ENCODE measurements at regions not wholly inside any gene's neighbourhood (a gene's known extent, or its start where the extent isn't known, plus 50 kb on each side); places are given as distances from the start of the nearest gene placed in this dataset.
"Not testable (repeated sequence)": the region's sequence is repeated elsewhere in the genome, so short reads cannot be mapped to it uniquely, and the experiment has no call there.

- no peak for DNase-seq (ENCODE audit: low read depth)
Measured at GRCh38 chr13:42478531-42479156, 95.3 kb upstream of the TNFSF11 start.

DNA sequence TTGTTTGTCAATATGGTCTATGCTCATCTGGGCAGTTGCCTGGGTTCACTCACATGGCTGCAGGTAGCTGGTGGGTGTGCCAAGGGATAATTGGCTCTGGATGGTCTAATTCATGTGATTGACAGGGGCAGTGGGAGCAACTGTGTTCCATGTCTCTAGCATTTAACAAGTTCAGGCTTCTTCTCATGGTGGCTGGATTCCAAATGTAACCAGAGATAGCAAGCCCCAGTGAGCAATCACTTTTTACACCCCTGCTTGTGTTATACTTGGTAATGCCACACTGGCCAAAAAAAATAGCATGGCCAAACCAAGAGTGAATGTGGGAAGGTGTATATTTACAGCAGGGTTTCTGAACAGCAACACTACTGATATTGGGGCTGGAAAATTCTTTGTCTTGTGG, 89.6 kb upstream of the TNFSF11 start:
- DNase-seq (ENCODE audit: low read depth), result no peak

DNA sequence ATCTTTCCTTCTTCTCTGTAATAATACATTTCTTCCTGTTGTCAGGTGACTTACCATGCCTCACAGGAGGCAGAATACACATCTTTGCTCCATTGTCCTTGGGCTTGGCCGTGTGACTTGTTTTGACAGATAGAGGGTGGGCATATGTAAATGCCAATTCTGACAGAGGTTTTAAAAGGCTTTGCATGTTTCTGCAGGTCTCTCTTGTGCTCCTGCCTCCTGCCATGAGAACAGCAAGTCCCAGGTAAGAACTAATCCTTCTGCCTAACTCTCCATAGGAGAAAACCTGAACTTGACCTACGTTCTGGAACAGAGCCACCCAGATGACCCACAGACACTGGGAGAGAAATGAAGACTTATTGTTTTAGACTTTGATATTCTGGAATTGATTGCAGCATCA, 88.7 kb upstream of the TNFSF11 start:
- DNase-seq (ENCODE audit: low read depth), result no peak

- DNase-seq (ENCODE audit: low read depth), result no peak
Measured at GRCh38 chr13:42486711-42487198, 87.2 kb upstream of the TNFSF11 start.

- no peak for DNase-seq (ENCODE audit: low read depth)
Measured at GRCh38 chr13:42487221-42487620, 86.7 kb upstream of the TNFSF11 start.

- no peak for DNase-seq (ENCODE audit: low read depth)
Measured at GRCh38 chr13:42490676-42491075, 83.3 kb upstream of the TNFSF11 start.

GRCh38 chr13:42492372-42492920, 81.5 kb upstream of the TNFSF11 start:
- no peak for DNase-seq (ENCODE audit: low read depth)

DNA sequence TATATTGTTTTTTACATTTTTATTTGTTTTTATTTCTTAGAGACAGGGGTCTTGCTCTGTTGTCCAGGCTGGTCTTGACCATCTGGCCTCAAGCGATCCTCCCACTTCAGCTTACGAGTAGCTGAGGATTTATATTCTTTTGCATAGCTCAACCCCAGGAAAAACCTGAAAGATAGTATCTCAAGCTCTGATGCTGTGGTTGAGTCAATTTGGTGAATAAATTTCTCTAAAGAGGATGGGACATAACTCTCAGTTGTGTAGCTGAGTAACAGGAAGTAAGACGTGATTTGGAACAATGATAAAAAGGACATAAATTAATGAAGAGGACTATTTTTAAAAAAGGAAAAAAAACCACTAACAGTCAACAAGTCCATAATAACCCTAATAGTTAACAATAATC, 79.8 kb upstream of the TNFSF11 start:
- DNase-seq (ENCODE audit: low read depth), result no peak

- DNase-seq (ENCODE audit: low read depth), result no peak
Measured at GRCh38 chr13:42495255-42495654, 78.7 kb upstream of the TNFSF11 start.

DNA sequence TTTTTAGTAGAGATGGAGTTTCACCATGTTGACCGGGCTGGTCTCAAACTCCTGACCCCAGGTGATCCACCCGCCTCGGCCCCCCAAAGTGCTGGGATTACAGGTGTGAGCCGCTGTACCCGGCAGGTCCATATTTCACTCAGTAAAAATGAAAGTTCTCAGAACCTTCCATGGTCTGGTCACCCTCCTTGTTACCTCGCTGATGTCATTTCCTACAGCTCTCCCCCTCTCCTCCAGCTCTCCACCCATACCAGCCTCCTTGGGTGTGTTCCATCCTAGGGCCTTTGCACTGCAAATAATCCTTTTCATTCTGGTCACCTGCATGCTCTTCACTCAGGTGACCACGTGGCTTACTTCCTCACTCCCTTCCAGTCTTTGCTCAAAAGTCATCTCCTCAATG, 78.2 kb upstream of the TNFSF11 start:
- DNase-seq (ENCODE audit: low read depth), result no peak

DNA sequence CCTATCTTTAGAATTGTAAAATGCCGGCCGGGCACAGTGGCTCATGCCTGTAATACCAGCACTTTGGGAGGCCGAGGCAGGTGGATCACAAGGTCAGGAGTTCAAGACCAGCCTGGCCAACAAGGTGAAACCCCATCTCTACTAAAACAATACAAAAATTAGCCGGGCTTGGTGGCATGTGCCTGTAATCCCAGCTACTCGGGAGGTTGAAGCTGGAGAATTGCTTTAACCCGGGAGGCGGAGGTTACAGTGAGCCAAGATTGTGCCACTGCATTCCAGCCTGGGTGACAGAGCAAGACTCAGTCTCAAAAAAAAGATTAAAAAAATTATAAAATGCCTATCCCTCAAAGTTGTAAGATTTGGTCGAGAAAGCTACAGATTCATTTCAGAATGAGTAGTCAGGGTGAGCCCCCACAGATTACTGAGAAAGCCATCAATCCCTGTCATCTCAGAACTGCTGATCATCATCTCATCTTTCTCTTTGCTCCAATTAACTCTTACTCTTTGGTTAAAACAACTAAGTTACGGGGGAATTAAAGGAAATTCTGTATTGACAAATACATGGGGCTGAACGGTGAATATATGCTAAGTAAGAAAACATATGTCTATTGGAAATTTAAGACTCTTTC, 76.9 kb upstream of the TNFSF11 start:
- not testable (repeated sequence) for DNase-seq (ENCODE audit: low read depth)

DNA sequence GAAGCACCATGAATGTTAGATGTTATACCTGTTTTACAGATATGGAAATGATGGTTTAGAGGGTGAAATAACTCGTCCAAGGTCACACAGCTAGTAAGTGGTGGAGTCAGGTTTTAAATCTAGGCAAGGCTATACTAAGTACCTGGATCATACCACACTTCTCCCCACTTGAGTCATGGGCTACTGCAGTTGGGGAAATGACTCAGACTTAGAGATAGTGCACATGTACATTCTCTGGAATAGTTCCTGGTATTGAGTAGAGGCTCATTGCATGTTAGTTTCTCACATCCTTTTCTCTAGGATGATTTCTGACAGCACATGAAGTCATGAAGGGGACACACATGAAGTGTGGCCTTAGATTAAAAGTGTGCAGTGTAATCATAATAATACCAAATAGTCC, 76.2 kb upstream of the TNFSF11 start:
- no peak for DNase-seq (ENCODE audit: low read depth)

DNA sequence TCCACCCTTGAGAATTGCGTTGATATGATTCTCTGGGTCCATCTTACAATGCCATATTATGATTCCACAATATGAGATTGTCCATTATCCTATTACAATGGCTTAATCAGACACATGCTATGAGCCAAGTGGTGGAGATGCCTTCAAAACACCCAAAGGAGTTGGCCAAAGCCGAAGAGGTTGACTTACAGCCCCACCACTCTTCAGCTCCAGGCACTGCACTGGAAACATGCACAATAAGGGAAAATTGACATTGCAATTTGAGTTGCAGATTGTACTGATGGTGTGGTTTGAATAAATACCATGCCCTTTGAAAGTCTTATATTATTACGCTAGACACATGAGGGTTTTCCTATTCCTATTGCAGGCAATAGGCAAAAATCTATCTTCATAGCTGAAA, 75.4 kb upstream of the TNFSF11 start:
- DNase-seq (ENCODE audit: low read depth), result no peak

All from activated T-cell treated with anti-CD3 and anti-CD28 coated beads for 48 hours (primary cell).